Activated T-cell treated with anti-CD3 and anti-CD28 coated beads for 48 hours (primary cell): ENCODE measurements at regions not wholly inside any gene's neighbourhood (a gene's known extent, or its start where the extent isn't known, plus 50 kb on each side); places are given as distances from the start of the nearest gene placed in this dataset.

Source experiments
- DNase-seq: peaks from one replicate; pipeline ENCODE4 v3.0.0-alpha.2; 2020; ENCODE audit warnings: low read depth

- DNase-seq: no peak
These were observed 1095.1 kb downstream of the GALC start for GRCh38 chr14:86897704-86898513.

- DNase-seq: no peak
These were observed 1095.8 kb downstream of the GALC start for GRCh38 chr14:86897224-86897623.

GRCh38 chr14:86896701-86897100 is 1096.3 kb downstream of the GALC start:
- DNase-seq: no peak

DNA sequence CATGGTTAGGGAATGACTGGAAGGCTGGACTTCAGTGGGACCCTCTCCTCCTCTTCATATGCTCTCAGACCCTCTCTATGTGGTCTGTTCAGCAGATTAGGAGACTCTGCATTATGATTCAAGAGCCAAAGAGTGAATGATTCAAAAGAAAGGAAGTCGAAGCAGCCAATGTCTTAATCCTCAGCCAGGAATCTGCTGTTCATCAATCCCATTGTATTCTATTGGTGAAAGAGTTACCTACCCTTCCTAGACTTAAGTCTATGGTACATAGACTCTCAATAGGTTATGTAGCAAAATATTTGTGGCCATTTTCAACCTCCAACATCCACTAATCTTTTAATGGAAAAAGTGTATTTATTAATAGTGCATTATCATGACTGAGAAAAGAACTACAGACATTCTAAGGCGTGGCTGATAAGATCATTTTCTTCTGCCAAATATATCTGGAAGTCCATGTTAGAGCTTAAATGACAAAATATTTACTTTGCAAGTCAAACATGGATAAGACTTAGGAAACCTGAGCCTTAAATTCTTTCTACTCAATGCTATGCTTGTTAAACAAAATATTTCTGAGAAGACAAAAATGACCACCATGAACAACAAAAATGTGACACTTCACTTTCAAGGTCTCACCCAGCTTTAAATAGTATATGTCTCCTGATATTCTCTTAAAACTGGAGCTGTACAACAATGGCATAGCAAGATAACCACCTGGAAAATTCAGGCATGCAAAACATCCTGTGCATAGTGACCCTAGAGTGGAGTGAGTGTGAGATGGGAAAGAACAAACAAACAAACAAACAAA is 1100.6 kb downstream of the GALC start:
- DNase-seq: no peak

DNA sequence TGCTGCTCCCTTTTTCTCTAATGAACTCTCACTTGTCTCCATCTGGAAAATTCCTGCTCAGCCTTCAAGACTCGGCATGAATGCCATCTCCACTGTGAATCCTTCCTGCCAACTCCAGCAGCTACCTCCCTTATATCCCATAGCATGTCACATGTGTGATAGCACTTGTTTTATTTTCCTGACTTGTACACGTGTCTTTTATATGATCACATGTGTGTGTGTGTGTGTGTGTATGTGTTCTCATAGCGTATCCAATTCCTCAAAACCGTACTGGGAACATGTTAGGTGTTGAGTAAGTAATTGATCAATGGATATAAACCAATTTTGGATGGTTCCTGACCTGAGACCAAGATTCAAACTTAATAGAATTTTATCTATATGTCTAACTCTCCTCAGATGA is 1107.7 kb downstream of the GALC start:
- no peak for DNase-seq

- no peak for DNase-seq
These were observed 1108.5 kb downstream of the GALC start for GRCh38 chr14:86884498-86884897.

GRCh38 chr14:86882818-86883217 is 1110.2 kb downstream of the GALC start:
- no peak for DNase-seq

- DNase-seq: no peak
These were observed 1127.0 kb downstream of the GALC start for GRCh38 chr14:86865934-86866333.

DNA sequence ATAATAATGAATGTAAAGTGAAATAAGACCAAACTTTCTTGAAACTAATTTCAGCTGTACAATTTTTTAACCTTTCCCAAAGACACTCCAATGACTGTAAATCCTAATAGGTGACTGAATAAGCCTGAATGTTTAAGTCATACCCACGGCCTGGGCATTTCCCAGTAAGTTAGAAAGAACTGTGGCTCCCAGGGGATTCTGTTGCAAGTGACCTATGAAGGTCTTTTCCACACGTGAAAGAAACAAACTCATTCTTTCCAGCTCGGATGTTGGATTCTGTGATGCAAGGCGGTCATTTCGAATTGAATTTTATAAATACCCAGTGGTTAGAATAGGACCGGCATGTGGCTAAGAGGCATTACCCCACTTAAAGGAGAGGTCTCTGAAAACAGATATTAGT is 1134.4 kb downstream of the GALC start:
- DNase-seq: no peak

DNA sequence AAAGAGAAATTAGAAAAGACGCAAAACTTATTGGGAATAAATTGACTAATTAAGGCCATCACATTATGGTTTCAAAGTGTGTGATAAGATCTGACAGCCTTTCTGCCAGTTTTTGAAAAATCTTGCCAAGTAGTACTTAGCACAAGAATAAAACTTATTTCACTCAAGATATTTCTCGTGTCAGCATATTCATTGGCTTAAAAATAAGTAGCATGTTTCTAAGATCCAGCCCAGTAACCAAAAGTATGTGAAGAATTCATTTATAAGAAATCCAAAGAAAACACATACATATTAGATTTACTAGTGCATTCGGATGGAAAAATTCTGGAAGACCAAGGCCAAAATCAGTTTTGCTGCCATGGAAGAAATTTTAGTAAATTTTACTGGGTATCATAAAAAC is 1135.0 kb downstream of the GALC start:
- DNase-seq: no peak

GRCh38 chr14:86852530-86852929 is 1140.5 kb downstream of the GALC start:
- no peak for DNase-seq

DNA sequence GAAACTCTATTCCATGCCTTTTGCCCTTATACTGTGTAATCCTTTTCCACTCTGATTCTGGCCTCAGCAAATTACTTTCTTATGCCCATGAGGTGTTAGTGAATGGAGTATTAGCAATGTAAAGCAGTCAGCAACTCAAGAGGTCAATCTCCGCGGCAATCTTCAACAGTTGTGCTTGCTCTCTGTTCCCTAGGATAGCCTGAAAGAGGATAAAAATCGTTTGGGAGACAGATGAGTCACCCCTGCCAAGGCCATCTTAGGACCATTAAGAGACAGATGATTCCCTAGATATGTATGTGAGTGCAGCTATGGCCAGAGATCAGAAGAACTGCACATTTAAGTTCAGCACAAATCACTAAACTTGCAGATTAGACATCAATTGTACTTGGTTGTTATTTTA is 1145.8 kb downstream of the GALC start:
- no peak for DNase-seq

DNA sequence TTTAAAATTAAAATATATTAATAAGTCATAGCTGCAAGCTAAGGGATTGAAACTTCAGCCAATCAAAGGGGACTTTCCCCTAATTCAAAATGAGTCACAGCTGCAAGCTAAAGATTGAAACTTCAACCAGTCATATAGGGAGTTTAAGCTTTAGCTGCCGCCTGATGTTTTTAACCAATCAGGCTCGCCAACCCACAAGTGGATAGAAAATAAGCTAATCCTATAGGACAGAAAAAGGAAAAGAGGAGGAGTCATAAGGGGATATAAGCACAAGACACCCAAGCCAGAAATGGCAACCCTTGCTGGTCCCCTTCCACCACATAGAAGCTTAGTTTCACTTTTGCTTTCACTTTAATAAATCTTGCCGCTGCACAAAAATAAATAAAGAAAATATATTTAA is 1154.6 kb downstream of the GALC start:
- DNase-seq: no peak

DNA sequence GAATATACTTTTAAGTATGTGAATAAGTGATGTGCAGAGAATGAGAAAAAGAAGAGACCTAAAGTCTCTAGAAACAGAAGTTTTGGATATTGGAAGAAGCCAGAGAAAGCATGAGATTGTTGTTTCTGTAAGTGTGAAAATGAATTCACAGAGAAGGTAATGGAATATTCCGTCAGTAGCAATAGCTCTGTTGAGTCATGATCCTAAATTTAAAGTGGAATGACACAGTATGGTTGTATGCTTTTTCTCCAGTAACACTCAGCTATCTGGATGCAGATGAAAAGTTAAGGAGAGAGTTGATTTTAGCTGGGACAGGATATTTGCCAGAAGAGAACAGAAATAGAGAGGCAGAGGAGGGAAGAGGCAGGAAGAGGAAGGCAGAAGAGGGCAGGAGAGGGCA is 1166.3 kb downstream of the GALC start:
- no peak for DNase-seq

GRCh38 chr14:86824167-86824566 is 1168.8 kb downstream of the GALC start:
- no peak for DNase-seq

GRCh38 chr14:86823581-86823980 is 1169.4 kb downstream of the GALC start:
- DNase-seq: no peak

- no peak for DNase-seq
These were observed 1177.6 kb downstream of the GALC start for GRCh38 chr14:86815341-86815740.

DNA sequence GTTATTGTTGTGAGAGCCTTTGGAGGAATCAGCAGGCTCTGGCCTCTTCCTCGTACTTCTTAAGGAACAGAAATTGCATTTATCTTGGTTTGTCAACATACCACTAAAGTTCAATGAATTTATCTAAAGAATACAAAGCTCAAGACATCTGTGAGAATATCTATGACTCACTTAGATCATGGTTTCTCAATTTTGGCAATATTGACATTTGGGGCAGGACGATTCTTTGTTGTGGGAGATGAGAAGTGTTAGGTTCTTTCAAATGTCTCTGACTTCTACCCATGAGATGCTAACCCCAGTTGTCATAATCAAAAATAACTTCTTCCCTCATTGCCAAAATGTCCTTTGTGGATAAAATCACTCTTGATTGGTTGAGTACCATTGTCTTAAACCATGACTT is 1190.3 kb downstream of the GALC start:
- DNase-seq: no peak

GRCh38 chr14:86799244-86799647 is 1193.7 kb downstream of the GALC start:
- DNase-seq: no peak

- DNase-seq: no peak
These were observed 1194.7 kb downstream of the GALC start for GRCh38 chr14:86798330-86798729.

DNA sequence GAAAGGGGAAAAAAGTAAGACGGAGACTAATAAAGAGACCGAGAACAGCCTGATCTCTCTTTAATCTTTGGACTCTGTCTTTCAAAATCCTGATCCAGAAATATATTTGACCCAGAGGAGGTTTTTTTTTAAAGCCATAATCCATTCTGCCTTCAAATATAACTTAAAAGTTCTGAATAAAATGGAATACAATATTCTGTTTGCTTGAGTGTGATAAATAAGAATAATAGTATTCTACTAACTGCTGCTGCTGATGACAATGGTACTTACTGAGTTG is 1196.0 kb downstream of the GALC start:
- no peak for DNase-seq

DNA sequence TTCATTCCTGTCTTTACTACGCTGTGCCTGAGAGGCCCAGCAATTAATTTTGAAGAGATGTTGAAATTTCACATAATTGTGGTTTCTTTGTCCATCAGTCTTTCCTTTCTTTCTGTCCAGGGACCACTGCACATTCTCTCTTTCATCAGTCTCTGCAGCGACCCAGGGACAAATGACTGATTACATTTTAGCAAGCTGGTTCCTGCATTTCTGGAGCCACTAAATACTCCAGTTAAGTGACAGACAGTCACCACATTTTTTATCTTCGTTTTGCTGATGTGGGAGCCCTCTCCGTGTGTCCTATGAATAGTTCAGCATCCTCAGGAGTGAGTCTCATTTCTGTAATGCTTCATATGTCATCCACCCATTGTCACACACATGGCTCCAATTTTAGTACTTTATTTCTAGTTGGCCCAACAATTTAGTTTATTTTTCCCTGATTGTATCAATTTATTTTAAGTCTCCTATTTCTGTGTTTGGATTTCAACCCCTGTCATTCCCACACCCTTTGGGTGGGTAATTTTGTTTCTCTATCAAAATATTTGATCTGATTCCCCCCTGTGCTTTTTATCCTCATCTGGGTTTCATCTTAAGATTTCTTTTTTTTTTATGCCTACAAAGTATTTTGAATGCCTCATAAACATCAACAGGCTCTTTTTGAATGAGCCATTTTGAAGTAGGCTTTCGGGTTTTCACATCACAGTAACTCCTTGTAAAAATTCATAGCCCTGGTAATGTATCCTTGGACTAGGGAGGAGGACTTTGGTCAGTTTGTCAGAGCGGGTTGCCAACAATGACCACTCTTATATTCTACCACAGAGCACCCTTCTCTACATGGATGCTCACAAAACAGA is 1196.5 kb downstream of the GALC start:
- no peak for DNase-seq

DNA sequence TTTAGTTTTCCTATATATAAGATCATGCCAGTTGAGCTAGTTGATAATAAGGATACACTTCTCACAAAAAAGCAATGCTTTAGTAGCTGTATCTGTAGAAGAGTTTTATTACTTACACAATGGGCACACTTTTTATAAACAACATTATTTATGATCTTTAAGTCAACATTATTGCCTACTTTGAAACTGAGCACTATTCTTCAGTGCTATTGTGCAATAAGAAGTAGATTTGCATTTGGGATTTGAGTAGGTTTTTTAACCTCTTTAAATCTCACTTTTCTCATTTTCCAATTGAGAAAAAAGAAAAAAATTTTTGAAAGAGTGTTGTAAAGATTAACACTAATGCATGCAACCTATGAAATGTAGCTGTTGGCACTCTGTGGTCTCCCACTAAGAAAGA is 1198.3 kb downstream of the GALC start:
- no peak for DNase-seq
